ENCODE measurements at regions not wholly inside any gene's neighbourhood (a gene's known extent, or its start where the extent isn't known, plus 50 kb on each side); places are given as distances from the start of the nearest gene placed in this dataset.

GRCh38 chr15:61764981-61765380 is 295.3 kb downstream of the VPS13C start:
- H3K4me3 ChIP-seq = no peak overlapping the region
- WGBS, 2 donors (ENCODE audit: low coverage in 1 of 2) = 79 to 86% methylated on average over 4 to 6 of the region's 6 CpGs
- TF ChIP-seq CTCF (IDR thresholded peaks at IDR 0.05) (no peak), POLR2AphosphoS5 (IDR thresholded peaks at IDR 0.05) (no peak), POLR2A (IDR thresholded peaks at IDR 0.05) (no peak), EP300 (IDR thresholded peaks at IDR 0.05; ENCODE audit: low read depth) (no peak)
- no peaks in the 10 kb centered on the region for H3K4me1 ChIP-seq
- H3K27me3 ChIP-seq = peaks cover 7% of the 10 kb centered on the region
- in situ Hi-C loops (cut with MboI; ENCODE audit: low pct_ligation_motif_present in 1 of 4, low pct_unique_long_range_greater_than_20kb in 1 of 4, low sequenced_read_pairs in 3 of 4) = no loop called here
- no peak overlapping the region for H3K27ac ChIP-seq
- H3K9me3 ChIP-seq = no peaks in the 10 kb centered on the region
- no peak for DNase-seq
- H3K36me3 ChIP-seq = no peaks in the 10 kb centered on the region
- intact Hi-C loops (cut with DNase I; ENCODE audit: low total_unique reads) = no loop called here

GRCh38 chr15:61764141-61764540 is 296.1 kb downstream of the VPS13C start:
- 53 to 88% methylated on average over 2 to 3 of the region's 3 CpGs for WGBS, 2 donors (ENCODE audit: low coverage in 1 of 2)
- in situ Hi-C loops (cut with MboI; ENCODE audit: low pct_ligation_motif_present in 1 of 4, low pct_unique_long_range_greater_than_20kb in 1 of 4, low sequenced_read_pairs in 3 of 4) (no loop called here), intact Hi-C loops (cut with DNase I; ENCODE audit: low total_unique reads) (no loop called here)
- Histone ChIP-seq H3K9me3 (no peaks in the 10 kb centered on the region), H3K4me3 (no peak overlapping the region), H3K4me1 (no peaks in the 10 kb centered on the region), H3K27me3 (peaks cover 7% of the 10 kb centered on the region), H3K36me3 (no peaks in the 10 kb centered on the region), H3K27ac (no peak overlapping the region)
- no peak for DNase-seq
- TF ChIP-seq POLR2AphosphoS5 (IDR thresholded peaks at IDR 0.05) = no peak
- TF ChIP-seq CTCF (IDR thresholded peaks at IDR 0.05) = no peak
- TF ChIP-seq POLR2A (IDR thresholded peaks at IDR 0.05) = no peak
- no peak for TF ChIP-seq EP300 (IDR thresholded peaks at IDR 0.05; ENCODE audit: low read depth)

- DNase-seq = no peak
- peaks cover 7% of the 10 kb centered on the region for H3K27me3 ChIP-seq
- TF ChIP-seq EP300 (IDR thresholded peaks at IDR 0.05; ENCODE audit: low read depth) (no peak), CTCF (IDR thresholded peaks at IDR 0.05) (no peak), POLR2A (IDR thresholded peaks at IDR 0.05) (no peak), POLR2AphosphoS5 (IDR thresholded peaks at IDR 0.05) (no peak)
- no peaks in the 10 kb centered on the region for H3K36me3 ChIP-seq
- WGBS, 2 donors (ENCODE audit: low coverage in 1 of 2) = 64% methylated on average over 3 of the region's 3 CpGs; no CpG with 5 or more reads in 1 of the 2 donors
- intact Hi-C loops (cut with DNase I; ENCODE audit: low total_unique reads) (no loop called here), in situ Hi-C loops (cut with MboI; ENCODE audit: low pct_ligation_motif_present in 1 of 4, low pct_unique_long_range_greater_than_20kb in 1 of 4, low sequenced_read_pairs in 3 of 4) (no loop called here)
- H3K9me3 ChIP-seq = no peaks in the 10 kb centered on the region
- no peak overlapping the region for H3K4me3 ChIP-seq
- no peak overlapping the region for H3K27ac ChIP-seq
- H3K4me1 ChIP-seq = no peaks in the 10 kb centered on the region
Observed at GRCh38 chr15:61762676-61763075, 297.6 kb downstream of the VPS13C start.

- intact Hi-C loops (cut with DNase I; ENCODE audit: low total_unique reads) = no loop called here
- DNase-seq = no peak
- H3K4me3 ChIP-seq = no peak overlapping the region
Observed at GRCh38 chr15:61759639-61760038, 300.6 kb downstream of the VPS13C start.

More at GRCh38 chr15:61759639-61760038, 300.6 kb downstream of the VPS13C start:
- Histone ChIP-seq H3K4me1 (no peaks in the 10 kb centered on the region), H3K27ac (no peak overlapping the region), H3K36me3 (no peaks in the 10 kb centered on the region), H3K9me3 (no peaks in the 10 kb centered on the region), H3K27me3 (no peaks in the 10 kb centered on the region)
- TF ChIP-seq POLR2AphosphoS5 (IDR thresholded peaks at IDR 0.05) (no peak), EP300 (IDR thresholded peaks at IDR 0.05; ENCODE audit: low read depth) (no peak)
- in situ Hi-C loops (cut with MboI; ENCODE audit: low pct_ligation_motif_present in 1 of 4, low pct_unique_long_range_greater_than_20kb in 1 of 4, low sequenced_read_pairs in 3 of 4) = no loop called here
- WGBS, 2 donors (ENCODE audit: low coverage in 1 of 2) = 75% methylated on average over 2 of the region's 2 CpGs; no CpG with 5 or more reads in 1 of the 2 donors
